ENCODE measurements at regions not wholly inside any gene's neighbourhood (a gene's known extent, or its start where the extent isn't known, plus 50 kb on each side); places are given as distances from the start of the nearest gene placed in this dataset.

DNA sequence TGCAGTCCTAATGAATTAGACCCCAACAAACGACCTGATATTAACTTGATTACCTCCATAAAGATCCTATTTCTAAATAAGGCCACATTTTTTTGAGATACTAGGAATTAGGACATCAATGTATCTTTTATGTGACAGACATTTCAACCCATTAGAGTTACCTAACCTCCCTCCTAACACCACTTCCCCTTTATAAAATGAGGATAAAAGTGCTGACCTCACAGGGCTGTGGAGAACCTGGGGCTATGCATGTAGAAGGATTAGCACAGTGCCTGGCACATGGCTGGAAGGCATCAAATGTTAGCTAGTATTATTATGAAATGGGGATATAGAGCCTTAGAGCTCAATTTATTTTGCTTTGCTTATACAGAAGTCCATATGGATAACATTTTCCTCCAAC is 53.5 kb upstream of the LRRN1 start:
- TF ChIP-seq BHLHE40 (IDR thresholded peaks at IDR 0.05; ENCODE audit: borderline replicate concordance): no peak
- TF ChIP-seq ZNF384 (IDR thresholded peaks at IDR 0.05): no peak
- TF ChIP-seq HDGF (IDR thresholded peaks at IDR 0.05; ENCODE audit: borderline replicate concordance): no peak
- TF ChIP-seq PKNOX1 (IDR thresholded peaks at IDR 0.05): no peak
- no peak for TF ChIP-seq FOXA1 (IDR thresholded peaks at IDR 0.05)
- no peak for TF ChIP-seq FOXK2 (IDR thresholded peaks at IDR 0.05)
- no peak for TF ChIP-seq SUZ12 (IDR thresholded peaks at IDR 0.05)
- no peak for TF ChIP-seq CTBP1 (IDR thresholded peaks at IDR 0.05; ENCODE audit: borderline replicate concordance)
- no peak for TF ChIP-seq L3MBTL2 (conservative IDR thresholded peaks at IDR 0.05)
- no peak for TF ChIP-seq LEF1 (IDR thresholded peaks at IDR 0.05; ENCODE audit: borderline replicate concordance)
- no peak for TF ChIP-seq SP1 (IDR thresholded peaks at IDR 0.05)
- no peak for TF ChIP-seq ELF4 (IDR thresholded peaks at IDR 0.05)
- TF ChIP-seq TARDBP (IDR thresholded peaks at IDR 0.05): no peak
- no peak for TF ChIP-seq ARNT (IDR thresholded peaks at IDR 0.05)
- no peak for TF ChIP-seq FOXM1 (IDR thresholded peaks at IDR 0.05; ENCODE audit: borderline replicate concordance)
- no peak for TF ChIP-seq NFRKB (IDR thresholded peaks at IDR 0.05)
- CTCF ChIA-PET: no interaction called here
- DNase-seq (ENCODE audit: extremely low spot score): no peak
- POLR2A ChIA-PET: no interaction called here

DNA sequence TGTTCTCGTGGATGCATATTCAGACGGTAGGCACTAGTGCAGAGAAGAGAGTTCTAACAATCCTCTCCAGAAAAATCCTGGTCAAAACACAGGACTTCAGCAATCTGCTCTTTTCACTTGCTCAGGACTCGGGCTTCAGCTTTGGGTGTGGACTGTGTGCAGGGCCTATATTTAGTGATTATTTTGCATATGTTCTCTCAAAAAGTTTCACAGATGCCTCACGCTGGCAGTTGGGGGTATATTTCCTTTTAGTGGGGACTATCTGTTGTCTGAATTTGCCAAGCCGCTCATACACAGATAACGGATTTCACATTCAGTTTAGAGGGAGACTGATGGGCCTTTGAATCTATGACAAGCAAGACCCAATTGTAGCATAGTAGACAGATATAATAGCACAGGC is 54.4 kb upstream of the LRRN1 start:
- TF ChIP-seq ZNF384 (IDR thresholded peaks at IDR 0.05): no peak
- ChIA-PET CTCF (no interaction called here), POLR2A (no interaction called here)
- no peak for DNase-seq (ENCODE audit: extremely low spot score)

DNA sequence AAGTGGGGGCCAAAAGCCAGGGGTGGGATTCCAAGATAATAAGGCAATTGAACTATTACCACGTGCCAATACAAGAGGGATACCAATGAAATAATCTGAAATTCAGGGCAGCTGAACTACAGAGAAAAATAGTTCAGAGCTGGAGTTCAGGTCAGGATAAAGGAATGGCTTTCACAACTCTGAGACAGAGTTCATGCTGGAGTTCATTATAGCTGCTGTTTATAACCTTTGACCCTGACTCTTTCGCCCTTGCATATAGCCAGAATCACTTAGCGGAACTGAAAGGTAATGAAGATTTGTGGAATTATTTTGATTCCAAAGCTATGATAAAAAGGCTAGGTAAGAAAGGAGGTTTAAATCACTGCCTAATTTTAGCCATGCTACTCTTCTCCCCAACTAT is 55.5 kb upstream of the LRRN1 start:
- POLR2A ChIA-PET: no interaction called here
- CTCF ChIA-PET: no interaction called here
- no peak for DNase-seq (ENCODE audit: extremely low spot score)
- TF ChIP-seq FOXK2 (IDR thresholded peaks at IDR 0.05) (no peak), FOXM1 (IDR thresholded peaks at IDR 0.05; ENCODE audit: borderline replicate concordance) (no peak), NFRKB (IDR thresholded peaks at IDR 0.05) (no peak), CTBP1 (IDR thresholded peaks at IDR 0.05; ENCODE audit: borderline replicate concordance) (no peak), SP1 (IDR thresholded peaks at IDR 0.05) (no peak), HDGF (IDR thresholded peaks at IDR 0.05; ENCODE audit: borderline replicate concordance) (no peak), BHLHE40 (IDR thresholded peaks at IDR 0.05; ENCODE audit: borderline replicate concordance) (no peak), L3MBTL2 (conservative IDR thresholded peaks at IDR 0.05) (no peak), TARDBP (IDR thresholded peaks at IDR 0.05) (no peak), ZNF384 (IDR thresholded peaks at IDR 0.05) (no peak), LEF1 (IDR thresholded peaks at IDR 0.05; ENCODE audit: borderline replicate concordance) (no peak), ARNT (IDR thresholded peaks at IDR 0.05) (no peak)

GRCh38 chr3:3740061-3740460 is 59.2 kb upstream of the LRRN1 start:
- TF ChIP-seq PKNOX1 (IDR thresholded peaks at IDR 0.05): no peak
- no peak for TF ChIP-seq L3MBTL2 (conservative IDR thresholded peaks at IDR 0.05)
- TF ChIP-seq FOXA1 (IDR thresholded peaks at IDR 0.05): no peak
- no peak for TF ChIP-seq SUZ12 (IDR thresholded peaks at IDR 0.05)
- POLR2A ChIA-PET: no interaction called here
- no peak for DNase-seq (ENCODE audit: extremely low spot score)
- CTCF ChIA-PET: no interaction called here

GRCh38 chr3:3739330-3740060 is 59.7 kb upstream of the LRRN1 start:
- no peak for DNase-seq (ENCODE audit: extremely low spot score)
- CTCF ChIA-PET: no interaction called here
- TF ChIP-seq PKNOX1 (IDR thresholded peaks at IDR 0.05) (no peak), SP1 (IDR thresholded peaks at IDR 0.05) (no peak), ARNT (IDR thresholded peaks at IDR 0.05) (no peak), SUZ12 (IDR thresholded peaks at IDR 0.05) (no peak), LEF1 (IDR thresholded peaks at IDR 0.05; ENCODE audit: borderline replicate concordance) (no peak), FOXA1 (IDR thresholded peaks at IDR 0.05) (no peak), L3MBTL2 (conservative IDR thresholded peaks at IDR 0.05) (no peak)
- POLR2A ChIA-PET: no interaction called here

- no peak for TF ChIP-seq FOXA1 (IDR thresholded peaks at IDR 0.05)
- no peak for TF ChIP-seq ARNT (IDR thresholded peaks at IDR 0.05)
- no peak for TF ChIP-seq FOXK2 (IDR thresholded peaks at IDR 0.05)
- TF ChIP-seq ZNF384 (IDR thresholded peaks at IDR 0.05): no peak
- no peak for TF ChIP-seq LEF1 (IDR thresholded peaks at IDR 0.05; ENCODE audit: borderline replicate concordance)
- no peak for TF ChIP-seq SP1 (IDR thresholded peaks at IDR 0.05)
- no peak for TF ChIP-seq NFRKB (IDR thresholded peaks at IDR 0.05)
- TF ChIP-seq PKNOX1 (IDR thresholded peaks at IDR 0.05): no peak
- POLR2A ChIA-PET: no interaction called here
- CTCF ChIA-PET: no interaction called here
- no peak for DNase-seq (ENCODE audit: extremely low spot score)
These were observed 61.7 kb upstream of the LRRN1 start for GRCh38 chr3:3737531-3737930.
